ENCODE measurements at regions not wholly inside any gene's neighbourhood (a gene's known extent, or its start where the extent isn't known, plus 50 kb on each side); places are given as distances from the start of the nearest gene placed in this dataset.
"Not testable (repeated sequence)": the region's sequence is repeated elsewhere in the genome, so short reads cannot be mapped to it uniquely, and the experiment has no call there.

GRCh38 chr6:63006018-63006417, 205.3 kb upstream of the FKBP1C start:
- TF ChIP-seq POLR2A, CTCF (IDR thresholded peaks at IDR 0.05): not testable (repeated sequence)

Measured in body of pancreas (tissue), 4 donors.